HEK293T (cell line): ENCODE measurements at regions not wholly inside any gene's neighbourhood (a gene's known extent, or its start where the extent isn't known, plus 50 kb on each side); places are given as distances from the start of the nearest gene placed in this dataset.

Experiments used
- BHLHE40 ChIP-seq: fragments of 450-650 bp; IDR thresholded peaks from 2 replicates; pipeline ENCODE4 v1.6.1; 2016; ENCODE audit warnings: mild to moderate bottlenecking, moderate library complexity, borderline replicate concordance
- CTBP1 ChIP-seq: fragments of 450-650 bp; IDR thresholded peaks from 2 replicates; pipeline ENCODE4 v1.6.1; 2016; ENCODE audit warnings: borderline replicate concordance
- FOXA1 ChIP-seq: fragments of 450-650 bp; IDR thresholded peaks from 2 replicates; pipeline ENCODE4 v1.6.1; 2016; ENCODE audit warnings: mild to moderate bottlenecking
- FOXK2 ChIP-seq: fragments of 450-650 bp; IDR thresholded peaks from 2 replicates; pipeline ENCODE4 v1.6.1; 2016; ENCODE audit warnings: mild to moderate bottlenecking
- FOXM1 ChIP-seq: fragments of 450-650 bp; IDR thresholded peaks from 2 replicates; pipeline ENCODE4 v1.6.1; 2017; ENCODE audit warnings: mild to moderate bottlenecking, borderline replicate concordance
- HDGF ChIP-seq: fragments of 450-650 bp; IDR thresholded peaks from 2 replicates; pipeline ENCODE4 v1.6.1; 2017; ENCODE audit warnings: antibody characterized with exemption, borderline replicate concordance
- PKNOX1 ChIP-seq: fragments of 450-650 bp; IDR thresholded peaks from 2 replicates; pipeline ENCODE4 v1.6.1; 2016
- SP1 ChIP-seq: fragments of 450-650 bp; IDR thresholded peaks from 2 replicates; pipeline ENCODE4 v1.6.1; 2017
- TARDBP ChIP-seq: fragments of 450-650 bp; IDR thresholded peaks from 2 replicates; pipeline ENCODE4 v1.6.1; 2016

GRCh38 chr12:59158066-59158465 lies 237.8 kb upstream of the LRIG3 start:
- TF ChIP-seq BHLHE40 (no peak), SP1 (no peak), FOXM1 (no peak), HDGF (no peak), PKNOX1 (no peak), CTBP1 (no peak), FOXA1 (no peak), TARDBP (no peak), FOXK2 (no peak)
